ENCODE measurements at regions not wholly inside any gene's neighbourhood (a gene's known extent, or its start where the extent isn't known, plus 50 kb on each side); places are given as distances from the start of the nearest gene placed in this dataset.
"Not testable (repeated sequence)": the region's sequence is repeated elsewhere in the genome, so short reads cannot be mapped to it uniquely, and the experiment has no call there.

DNA sequence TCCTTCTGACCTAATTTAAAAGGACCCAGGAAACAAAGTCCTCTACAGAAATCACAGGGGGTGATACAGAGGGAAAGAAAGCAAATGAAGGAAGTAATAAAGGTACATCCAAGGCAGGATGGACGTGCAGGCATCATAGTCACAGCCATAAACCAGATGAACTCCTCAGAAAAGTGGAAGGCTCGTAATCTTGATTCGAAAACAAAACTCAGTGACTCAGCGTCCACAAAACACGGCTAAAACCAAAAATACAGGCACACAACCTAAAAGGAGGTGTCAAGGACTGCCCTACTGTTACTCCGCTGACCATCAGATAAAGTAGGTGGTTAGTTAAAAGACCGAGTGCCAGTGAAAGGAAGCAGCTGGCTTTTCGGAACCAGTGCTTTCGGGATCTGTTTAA, 81.5 kb downstream of the TRIM69 start:
- not testable (repeated sequence) for DNase-seq

DNA sequence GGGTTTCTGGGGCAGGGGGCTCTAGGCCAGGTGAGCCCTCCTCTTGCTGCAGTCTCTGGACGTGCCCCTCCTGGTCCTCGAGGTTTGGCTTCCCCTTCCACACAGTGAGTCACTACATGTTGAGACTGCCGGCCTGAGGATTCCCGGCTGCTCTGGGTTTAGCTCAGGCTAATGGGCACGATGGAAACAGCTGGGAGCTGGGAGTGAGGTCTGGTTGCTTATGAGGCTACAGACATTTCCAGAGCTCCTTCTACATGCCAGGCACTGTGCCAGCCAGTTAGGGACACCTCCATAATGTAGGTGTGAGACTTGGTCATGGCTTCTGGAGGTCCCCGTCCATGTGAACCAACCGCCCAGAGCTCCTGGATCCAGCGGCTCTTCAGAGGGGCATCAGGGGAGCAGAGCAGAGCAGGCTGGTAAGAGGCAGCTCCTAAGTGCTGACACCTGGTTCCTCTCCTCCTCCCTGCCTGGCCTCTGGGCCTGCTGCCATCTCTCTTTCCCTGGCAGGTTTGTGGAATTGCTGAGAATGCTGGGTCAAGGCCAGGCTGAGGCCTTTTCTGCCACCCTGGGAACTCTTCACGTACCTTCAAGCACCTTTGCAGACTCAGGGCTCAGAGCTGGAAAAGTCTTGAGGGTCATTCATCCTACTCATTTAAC, 83.1 kb downstream of the TRIM69 start:
- DNase-seq = not testable (repeated sequence)

DNA sequence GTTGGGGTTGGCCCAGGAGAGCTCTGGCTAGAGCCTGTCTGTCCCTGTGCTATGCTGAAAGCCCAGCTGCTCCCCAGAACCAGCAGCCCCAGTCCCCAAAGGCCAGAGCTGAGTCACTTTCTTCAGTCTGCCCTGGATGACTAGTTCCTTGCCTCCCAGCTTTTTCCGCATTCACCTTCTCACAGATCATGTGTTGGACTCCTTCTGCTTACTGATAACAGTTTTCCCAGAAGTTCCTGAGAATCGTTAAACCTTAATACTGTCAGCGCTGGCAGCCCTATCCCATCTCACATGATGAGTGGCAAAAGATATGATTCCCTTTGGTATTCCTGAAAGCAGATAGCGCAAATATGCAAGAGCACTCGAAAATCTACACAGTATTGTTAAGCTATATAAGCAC, 84.2 kb downstream of the TRIM69 start:
- DNase-seq = not testable (repeated sequence)

DNA sequence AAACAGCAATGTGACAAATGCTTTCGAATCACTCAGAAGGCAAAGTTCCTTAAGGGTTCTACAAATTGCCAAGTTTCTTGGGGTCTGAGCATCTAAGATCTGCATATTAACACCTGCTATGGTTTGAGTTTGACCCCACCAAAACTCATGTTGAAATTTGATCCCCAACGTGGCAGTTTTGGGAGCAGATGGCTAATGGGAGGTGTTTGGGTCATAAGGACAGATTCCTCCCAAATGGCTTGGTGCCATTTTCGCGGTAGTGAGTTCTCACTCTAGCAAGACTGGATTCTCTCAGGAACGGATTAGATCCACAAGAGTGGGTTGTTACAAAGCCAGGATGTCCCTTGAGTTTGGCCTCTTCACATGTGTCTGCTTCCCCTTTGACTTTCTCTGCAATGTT, 84.6 kb downstream of the TRIM69 start:
- DNase-seq = not testable (repeated sequence)

DNA sequence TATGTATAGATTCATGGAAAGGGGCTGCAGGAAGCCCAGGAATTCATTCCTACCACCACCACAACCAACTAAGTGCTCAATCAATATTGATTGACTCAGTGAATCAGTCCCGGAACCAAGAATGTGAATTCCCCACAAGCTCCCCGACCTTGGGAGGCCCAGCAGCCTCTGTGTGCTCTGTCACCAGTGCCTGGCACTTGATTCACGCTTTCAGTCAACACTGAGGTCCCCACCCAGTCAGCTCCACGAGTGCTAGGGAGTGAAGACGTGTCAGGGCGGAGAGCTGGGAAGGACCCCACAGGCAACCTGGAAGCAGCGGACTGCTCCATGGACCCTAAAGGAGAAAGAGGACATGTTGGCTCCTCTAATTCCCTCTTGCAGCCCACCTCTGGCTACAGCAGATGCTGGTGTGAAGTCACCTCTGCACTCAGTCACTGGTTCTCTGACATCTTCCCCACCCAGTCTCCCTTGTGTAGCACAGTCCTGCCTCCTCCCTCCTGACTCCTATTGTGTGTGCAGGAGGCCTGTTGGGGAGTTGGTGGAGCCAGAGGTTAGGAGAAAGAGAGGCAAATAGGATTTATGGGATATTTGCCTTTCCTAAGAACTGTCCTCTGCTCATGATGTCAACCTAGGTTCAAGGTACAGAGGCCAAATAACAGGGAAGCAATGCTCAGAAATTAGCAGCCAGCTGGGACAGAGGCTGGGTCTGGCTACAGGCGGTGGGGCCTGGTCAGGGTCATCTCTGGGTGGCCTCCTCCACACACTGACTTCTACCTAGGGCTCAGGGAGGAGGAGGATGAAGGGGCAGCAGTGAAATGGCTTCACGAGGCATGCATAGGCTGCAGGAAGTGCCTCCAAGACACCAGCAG, 88.2 kb downstream of the TRIM69 start:
- DNase-seq = not testable (repeated sequence)

DNA sequence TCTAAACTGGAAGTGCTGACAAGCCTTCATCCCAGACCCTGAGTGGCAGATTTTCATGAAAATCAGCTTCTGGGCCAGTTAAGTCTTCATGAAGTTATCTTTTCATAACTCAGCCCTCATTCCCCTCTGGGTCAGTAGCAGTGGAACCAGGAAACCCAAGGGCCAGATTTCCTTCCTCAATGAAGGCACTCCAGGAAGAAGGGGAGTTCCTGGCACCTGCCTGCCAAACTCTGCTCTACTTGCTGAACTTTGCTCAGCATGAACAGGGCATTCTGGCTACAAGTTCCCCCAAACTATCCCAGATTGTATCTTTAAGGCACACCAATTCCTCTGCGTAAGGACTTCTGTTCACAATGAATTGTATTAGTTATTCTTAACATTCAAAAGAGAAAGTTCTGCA, 90.3 kb downstream of the TRIM69 start:
- DNase-seq = not testable (repeated sequence)

DNA sequence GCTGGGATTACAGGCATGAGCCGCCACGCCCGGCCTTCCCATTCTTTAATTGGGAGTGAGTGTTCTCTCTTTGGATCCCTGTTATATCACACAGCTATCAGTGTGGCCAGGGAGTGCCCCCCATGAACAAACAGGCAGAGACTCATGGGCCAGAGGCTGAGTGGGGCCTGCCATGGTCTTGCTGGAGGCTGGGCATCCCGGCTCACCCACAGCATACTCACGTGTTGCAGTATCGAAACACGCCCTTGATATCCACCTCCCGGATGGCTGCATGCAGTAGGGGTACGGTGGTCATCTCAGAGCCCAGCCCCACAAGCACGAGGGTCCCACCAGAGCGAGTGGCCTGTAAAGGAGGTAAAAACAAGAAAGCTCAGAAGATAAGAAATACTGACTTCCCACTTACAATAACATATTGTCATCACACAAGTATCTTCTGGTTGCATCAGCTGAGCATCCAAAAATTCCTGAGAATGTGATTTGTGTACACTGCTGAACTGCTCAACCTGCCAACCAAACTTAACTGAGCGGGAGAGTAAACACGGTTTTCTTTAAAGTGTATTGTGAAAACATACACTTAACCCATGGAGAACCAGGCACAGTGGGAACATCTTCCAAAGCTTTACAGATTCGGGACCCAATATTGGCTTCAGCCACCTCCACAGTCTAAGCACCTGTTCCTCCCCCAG, 92.0 kb downstream of the TRIM69 start:
- DNase-seq = not testable (repeated sequence)

DNA sequence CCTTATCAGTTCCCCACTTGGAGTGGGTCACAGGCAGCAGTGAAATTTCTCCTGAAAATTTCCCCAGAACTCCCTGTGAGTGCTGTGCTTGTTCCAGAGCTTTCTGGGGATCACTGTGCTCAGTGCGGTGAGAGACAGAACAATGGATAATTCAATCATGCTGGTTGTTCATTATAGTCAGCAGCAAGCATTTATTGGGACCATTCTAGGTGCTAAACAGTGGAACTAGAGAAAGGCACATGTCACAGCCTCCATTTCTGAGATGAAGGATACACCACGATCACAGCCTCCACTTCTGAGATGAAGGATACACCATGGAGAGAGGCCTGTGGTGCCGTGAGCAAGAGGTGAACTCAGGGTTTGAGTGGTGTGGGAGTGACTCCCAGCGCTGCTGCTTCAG, 92.8 kb downstream of the TRIM69 start:
- DNase-seq = not testable (repeated sequence)

DNA sequence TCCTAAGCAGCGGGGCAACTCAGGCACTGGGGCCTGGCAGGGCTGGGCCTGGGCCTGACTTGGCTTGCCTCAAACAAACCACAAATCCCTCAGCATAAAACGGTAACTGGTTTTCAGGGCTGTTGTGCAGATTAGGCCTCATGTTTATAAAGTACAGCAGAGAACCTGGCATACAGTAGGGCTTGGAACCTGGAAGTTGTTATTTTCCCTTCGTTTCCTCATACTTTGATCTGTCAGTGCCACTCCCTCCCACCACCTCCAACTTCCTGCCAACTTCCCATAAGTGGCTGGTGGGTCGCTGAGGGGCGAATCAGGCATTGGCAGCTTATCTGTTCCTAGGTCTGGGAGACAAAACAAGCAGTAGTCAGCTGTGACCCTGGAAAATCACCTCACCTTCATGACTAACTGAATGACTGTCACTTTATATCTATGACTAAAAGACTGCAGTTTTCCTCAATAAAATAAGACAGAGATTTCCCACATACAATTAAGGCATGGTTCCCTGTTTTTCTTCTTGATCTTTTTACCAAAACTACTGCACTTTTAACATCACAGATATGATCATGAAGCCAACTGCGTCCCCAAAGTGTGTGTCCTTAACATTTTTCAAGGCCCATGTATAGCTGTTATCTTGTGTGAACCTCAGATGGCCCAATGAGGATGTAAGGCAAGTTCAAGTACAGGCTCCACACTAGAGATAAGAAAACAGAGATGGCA, 94.5 kb downstream of the TRIM69 start:
- DNase-seq = peak; percentile 10 to 39 (median 36)

DNA sequence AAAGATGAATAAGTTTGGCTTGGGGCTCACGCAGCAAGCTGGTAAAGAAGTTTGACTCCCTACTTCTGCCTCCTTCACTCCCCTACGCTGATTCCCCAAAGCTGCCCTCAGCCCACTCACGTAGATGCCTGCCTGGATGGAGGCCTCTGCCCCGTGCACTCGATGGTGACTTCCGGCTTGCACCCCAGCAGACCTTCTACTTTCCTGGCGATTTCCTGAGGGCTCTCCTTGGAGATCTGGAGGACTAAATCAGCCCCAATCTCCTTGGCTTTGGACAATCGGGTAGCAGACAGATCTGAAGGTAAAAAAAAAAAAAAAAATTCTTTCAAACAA, 95.0 kb downstream of the TRIM69 start:
- not testable (repeated sequence) for DNase-seq

DNA sequence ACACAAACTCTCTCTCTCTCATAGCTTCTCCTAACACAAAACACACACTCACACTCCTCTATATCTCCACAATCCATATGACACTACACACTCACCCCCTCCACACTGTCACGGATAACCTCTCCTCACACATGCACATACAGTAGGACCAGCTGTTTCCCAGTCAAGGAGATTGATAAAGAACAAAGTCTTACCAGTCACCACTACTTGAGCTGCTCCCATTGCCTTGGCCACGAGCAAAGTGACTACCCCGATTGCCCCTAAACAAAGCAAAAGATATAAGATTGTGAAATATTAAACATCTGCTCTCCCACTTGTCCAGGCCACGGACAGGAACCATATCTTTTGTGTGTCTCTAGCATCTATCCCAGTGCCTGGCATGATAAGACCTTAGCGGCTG, 95.8 kb downstream of the TRIM69 start:
- not testable (repeated sequence) for DNase-seq

DNA sequence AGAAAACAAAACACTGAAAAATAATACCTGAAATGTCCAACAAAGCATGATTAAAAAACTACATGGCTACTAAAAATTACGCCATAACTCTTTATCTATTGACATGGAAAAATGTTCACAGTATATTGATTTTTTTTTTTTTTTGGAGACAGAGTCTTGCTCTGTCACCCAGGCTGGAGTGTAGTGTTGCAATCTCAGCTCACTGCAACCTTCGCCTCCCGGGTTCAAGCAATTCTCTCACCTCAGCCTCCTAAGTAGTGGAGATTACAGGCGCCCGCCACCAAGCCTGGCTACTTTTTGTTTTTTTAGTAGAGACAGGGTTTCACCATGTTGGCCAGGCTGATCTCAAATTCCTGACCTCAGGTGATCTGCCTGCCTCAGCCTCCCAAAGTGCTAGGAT, 96.8 kb downstream of the TRIM69 start:
- not testable (repeated sequence) for DNase-seq

DNA sequence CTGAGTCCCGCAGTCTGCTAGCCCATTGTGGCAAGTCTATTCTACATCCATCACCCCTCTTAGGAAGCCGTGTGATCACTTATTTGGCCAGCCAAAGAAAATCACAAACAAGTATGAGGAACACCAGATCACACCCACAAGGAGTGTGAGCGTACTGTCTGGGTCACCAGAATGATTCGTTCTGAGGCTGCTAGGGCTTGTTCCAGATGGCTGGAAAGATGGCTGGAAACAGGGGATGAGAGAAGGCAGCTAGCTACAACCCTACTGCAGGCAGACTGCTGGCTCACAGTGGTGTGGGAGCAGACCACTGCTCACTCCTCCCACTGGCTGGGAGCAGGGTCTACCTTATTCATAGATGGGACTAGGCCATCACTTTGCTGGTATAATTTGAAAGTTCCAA, 97.4 kb downstream of the TRIM69 start:
- DNase-seq = not testable (repeated sequence)

DNA sequence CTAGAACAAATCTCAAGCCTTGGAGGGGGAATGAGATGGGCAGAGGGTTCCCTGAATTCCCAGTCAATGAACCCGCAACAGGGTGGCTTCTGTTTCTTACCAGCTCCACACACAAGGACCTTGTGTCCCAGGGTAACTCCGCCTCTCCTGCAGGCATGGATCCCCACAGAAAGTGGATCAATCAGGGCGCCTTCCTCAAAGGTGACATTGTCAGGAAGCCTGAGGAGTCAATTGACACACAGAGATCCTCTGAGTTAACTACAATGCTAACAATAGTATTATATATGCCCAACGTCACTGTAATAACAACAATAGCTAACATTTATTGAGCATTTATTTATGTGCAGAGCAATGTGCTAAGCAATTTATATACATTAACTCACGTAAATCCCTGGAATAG, 98.8 kb downstream of the TRIM69 start:
- DNase-seq = not testable (repeated sequence)

DNA sequence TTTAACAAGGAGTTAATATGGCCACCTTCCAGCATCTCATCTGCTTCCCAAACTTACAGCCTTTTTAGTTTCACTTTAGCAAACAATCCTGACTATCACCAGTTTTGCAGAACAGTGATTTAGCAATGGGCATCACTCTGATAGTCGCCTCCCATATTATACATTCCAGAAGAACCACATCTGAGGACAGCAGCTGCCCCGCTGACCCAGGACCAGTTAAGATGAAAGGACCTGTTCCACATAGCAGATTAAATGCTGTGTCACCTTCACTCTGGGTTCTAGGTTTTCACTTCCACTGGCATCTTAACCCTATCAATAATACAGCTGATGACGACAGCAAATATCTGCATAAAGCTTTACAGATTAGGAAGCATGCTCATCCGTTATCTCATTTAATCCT, 99.8 kb downstream of the TRIM69 start:
- no peak for DNase-seq

DNA sequence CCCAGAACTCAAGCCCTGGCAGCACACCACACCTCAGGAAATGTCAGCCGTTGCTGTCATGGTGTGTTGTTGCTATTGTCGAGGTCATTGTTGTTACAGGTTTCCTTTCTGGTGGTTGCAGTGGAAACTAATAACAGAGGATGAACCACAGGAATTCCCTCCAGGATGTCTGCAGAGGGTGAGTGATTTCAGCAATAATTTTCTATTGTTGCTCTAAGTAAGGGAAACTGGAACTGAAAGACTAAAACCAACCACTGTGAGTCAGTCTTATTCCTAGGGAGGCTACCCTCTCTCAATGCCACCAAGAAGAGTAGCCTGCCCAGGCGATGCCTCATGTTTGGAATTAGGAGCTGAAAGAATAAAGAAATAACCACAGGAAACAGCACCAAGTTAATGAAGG, 102.6 kb downstream of the TRIM69 start:
- not testable (repeated sequence) for DNase-seq

DNA sequence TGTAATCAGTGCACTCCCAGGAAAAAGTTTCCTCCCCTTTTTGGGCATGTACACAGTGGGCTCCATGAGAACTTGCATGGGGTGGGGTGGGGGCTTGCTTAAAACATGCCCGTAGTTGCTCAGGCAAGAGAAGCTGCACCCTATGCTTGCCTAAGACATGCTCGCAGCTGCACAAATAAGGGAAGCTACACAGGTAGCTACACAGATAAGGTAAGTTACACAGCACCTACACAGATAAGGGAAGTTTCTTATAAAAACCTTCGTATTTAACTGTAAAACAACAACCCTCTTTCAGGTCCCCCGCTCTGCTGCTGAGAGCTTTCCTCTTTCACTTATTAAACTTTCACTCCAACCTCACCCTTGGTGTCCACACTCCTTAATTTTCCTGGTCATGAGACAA, 105.4 kb downstream of the TRIM69 start:
- not testable (repeated sequence) for DNase-seq

DNA sequence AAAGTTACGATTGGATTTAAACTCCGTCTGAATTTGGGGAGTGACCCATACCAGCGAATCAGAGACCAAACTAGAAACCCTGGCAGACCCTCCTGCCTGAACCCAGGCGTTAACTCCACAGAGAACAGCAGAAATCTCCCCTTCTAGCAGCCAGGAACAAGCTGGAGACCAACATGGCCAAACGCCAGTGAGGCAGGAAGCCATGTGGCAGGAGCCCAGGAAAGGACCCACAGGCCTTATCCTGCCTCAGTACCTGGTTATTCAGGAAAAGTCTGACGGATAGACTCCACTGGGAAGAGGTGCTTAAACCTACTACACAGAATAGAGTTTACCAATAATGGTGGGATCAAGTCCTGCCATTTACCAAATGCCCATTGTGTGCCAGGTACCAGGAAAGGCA, 106.6 kb downstream of the TRIM69 start:
- DNase-seq = not testable (repeated sequence)

DNA sequence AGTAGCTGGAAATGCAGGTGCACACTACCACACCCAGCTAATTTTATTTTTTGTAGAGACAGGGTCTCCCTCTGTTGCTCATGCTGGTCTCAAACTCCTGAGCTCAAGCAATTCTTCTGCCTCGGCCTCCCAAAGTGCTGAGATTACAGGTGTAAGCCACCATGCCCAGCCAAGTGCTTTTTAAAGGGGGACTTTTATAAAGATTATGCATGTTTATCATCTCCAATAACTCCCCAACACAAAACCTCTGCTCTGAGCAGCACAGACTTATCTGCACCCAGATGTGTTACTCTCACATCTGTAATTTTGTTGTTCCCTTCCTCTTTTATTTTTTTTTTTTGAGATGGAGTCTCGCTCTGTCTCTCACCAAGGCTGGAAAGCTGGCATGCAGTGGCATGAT, 108.6 kb downstream of the TRIM69 start:
- DNase-seq = not testable (repeated sequence)

DNA sequence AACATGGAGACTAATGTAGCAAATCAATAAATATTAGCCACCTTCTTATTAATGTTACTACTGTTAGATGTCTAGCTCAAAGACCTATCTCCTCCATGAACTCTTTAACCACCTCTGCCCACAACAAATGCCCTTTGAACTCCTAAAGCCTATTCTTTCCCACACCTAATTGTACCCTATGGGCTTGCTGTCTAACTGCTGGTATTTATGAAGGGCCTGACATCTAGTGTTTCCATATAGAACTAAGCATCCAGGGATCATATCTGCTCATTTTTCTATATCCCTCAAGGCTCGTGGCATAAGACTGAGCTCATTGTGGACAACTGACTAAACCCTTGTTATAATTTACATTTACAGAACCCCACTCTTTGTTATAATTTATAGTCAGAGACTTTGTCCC, 109.8 kb downstream of the TRIM69 start:
- not testable (repeated sequence) for DNase-seq

DNA sequence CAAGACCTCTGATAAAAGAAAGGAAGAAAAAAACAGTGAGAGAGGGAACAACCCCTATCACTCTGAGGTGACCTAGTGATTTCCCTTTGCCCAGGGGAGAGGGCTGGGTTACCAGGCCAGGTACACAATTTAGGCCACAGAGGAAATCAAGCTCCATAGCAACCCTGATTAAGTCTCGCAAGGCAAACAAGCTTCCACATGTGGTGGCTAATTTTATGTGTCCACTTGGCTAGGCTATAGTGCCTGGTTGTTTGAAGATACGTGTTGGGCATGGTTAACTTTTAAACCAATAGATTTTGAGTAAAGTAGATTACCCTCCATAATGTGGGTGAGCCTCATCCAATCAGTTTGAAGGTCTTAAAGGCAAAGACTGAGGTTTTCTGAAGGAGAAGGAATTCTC, 108.9 kb upstream of the TERB2 start:
- DNase-seq = not testable (repeated sequence)

DNA sequence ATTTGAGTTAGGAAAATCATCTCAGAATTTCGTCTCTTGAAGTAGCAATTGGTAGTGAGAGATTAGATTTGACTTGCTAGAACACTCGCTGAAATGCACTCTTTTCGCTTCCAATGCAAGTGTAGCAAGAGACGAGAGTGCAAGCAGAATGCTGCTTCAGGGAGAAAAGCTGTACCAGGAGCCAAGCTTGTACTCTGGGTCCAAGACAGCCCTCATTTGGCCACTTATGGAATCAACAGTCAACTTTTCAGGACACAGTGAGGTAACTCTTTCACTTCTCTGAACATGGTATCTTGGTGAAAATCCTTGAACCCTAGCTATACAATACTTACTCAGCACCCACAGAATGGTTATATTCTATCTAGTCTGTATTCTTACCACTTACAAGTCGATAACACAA, 107.6 kb upstream of the TERB2 start:
- not testable (repeated sequence) for DNase-seq

Data from suppressor macrophage (primary cell).